ENCODE measurements at regions not wholly inside any gene's neighbourhood (a gene's known extent, or its start where the extent isn't known, plus 50 kb on each side); places are given as distances from the start of the nearest gene placed in this dataset.
"Not testable (repeated sequence)": the region's sequence is repeated elsewhere in the genome, so short reads cannot be mapped to it uniquely, and the experiment has no call there.

GRCh38 chr13:42422681-42423080 is 150.7 kb downstream of the AKAP11 start:
- ATAC-seq (no peak), DNase-seq (no peak)
- Histone ChIP-seq H3K9me3 (no peaks in the 10 kb centered on the region), H3K27ac (no peak overlapping the region), H3K4me3 (no peak overlapping the region), H3K36me3 (ENCODE audit: insufficient read depth in 1 of 2, low read depth in 1 of 2) (no peaks in the 10 kb centered on the region), H3K4me1 (no peaks in the 10 kb centered on the region), H3K27me3 (ENCODE audit: insufficient read depth in 3 of 3, low read length in 2 of 3) (peaks cover 0 to 6% (median 0%) of the 10 kb centered on the region in 3 donors)
- 79 to 86% (median 85%) methylated on average over 2 of the region's 2 CpGs for WGBS, 3 donors
- intact Hi-C loops (cut with DNase I) = no loop called here
- TF ChIP-seq, protein P1, sequence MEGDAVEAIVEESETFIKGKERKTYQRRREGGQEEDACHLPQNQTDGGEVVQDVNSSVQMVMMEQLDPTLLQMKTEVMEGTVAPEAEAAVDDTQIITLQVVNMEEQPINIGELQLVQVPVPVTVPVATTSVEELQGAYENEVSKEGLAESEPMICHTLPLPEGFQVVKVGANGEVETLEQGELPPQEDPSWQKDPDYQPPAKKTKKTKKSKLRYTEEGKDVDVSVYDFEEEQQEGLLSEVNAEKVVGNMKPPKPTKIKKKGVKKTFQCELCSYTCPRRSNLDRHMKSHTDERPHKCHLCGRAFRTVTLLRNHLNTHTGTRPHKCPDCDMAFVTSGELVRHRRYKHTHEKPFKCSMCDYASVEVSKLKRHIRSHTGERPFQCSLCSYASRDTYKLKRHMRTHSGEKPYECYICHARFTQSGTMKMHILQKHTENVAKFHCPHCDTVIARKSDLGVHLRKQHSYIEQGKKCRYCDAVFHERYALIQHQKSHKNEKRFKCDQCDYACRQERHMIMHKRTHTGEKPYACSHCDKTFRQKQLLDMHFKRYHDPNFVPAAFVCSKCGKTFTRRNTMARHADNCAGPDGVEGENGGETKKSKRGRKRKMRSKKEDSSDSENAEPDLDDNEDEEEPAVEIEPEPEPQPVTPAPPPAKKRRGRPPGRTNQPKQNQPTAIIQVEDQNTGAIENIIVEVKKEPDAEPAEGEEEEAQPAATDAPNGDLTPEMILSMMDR (IDR thresholded peaks at IDR 0.05) = no peak

DNA sequence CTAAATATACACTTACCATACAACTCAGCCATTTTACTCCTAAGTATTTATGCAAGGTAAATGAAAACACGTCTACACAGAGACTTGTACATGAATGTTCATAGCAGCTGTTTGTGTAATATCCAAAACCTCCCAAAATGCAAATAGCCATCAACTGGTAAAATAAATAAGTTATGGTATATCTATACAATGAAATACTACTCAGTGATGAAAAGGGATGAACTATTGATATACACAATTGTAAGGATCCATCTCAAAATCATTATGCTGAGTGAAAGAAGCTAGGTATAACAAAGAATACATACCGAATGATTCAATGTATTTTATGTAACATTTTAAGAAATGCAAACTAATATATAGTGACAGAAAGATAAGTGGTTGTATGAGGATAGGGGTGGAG is 149.8 kb upstream of the TNFSF11 start:
- no peak for ATAC-seq
- TF ChIP-seq, protein P1 (IDR thresholded peaks at IDR 0.05) = no peak
- no peak for DNase-seq
- Histone ChIP-seq H3K4me1 (no peaks in the 10 kb centered on the region), H3K27ac (no peak overlapping the region), H3K27me3 (ENCODE audit: insufficient read depth in 3 of 3, low read length in 2 of 3) (peaks cover 0 to 6% (median 0%) of the 10 kb centered on the region in 3 donors), H3K36me3 (ENCODE audit: insufficient read depth in 1 of 2, low read depth in 1 of 2) (no peaks in the 10 kb centered on the region), H3K9me3 (no peaks in the 10 kb centered on the region), H3K4me3 (no peak overlapping the region)
- intact Hi-C loops (cut with DNase I) = no loop called here
- WGBS, 3 donors = 87 to 93% (median 93%) methylated on average over 2 of the region's 2 CpGs

DNA sequence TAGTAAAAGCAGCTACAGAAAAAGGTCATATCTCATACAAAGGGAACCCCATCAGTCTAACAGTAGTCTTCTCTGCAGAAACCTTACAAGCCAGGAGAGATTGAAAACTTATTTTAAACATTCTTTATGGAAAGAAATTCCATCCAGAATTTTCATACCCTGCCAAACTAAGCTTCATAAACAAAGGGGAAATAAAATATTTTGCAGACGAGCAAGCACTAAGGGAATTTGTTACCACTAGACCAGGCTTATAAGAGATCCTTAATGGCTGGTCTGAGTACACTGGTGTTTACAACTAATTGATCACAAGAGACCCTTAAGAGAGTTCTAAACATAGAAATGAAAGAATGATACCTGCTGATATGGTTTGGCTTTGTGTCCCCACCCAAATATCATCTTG is 128.6 kb upstream of the TNFSF11 start:
- 86 to 88% (median 88%) methylated on average over 1 of the region's 1 CpG for WGBS, 3 donors
- TF ChIP-seq, protein P1 (IDR thresholded peaks at IDR 0.05) = no peak
- intact Hi-C loops (cut with DNase I) = no loop called here
- no peaks in the 10 kb centered on the region for H3K4me1 ChIP-seq
- no peak overlapping the region for H3K27ac ChIP-seq
- ATAC-seq (no peak), DNase-seq (no peak)
- no peak overlapping the region for H3K4me3 ChIP-seq
- peaks cover 19% of the 10 kb centered on the region for H3K9me3 ChIP-seq
- H3K27me3 ChIP-seq (ENCODE audit: insufficient read depth in 3 of 3, low read length in 2 of 3) = no peaks in the 10 kb centered on the region
- H3K36me3 ChIP-seq (ENCODE audit: insufficient read depth in 1 of 2, low read depth in 1 of 2) = no peaks in the 10 kb centered on the region

- peaks cover 19% of the 10 kb centered on the region for H3K9me3 ChIP-seq
- ATAC-seq; H3K4me1 ChIP-seq; H3K4me3 ChIP-seq; intact Hi-C loops (cut with DNase I); DNase-seq; H3K27me3 ChIP-seq (ENCODE audit: insufficient read depth in 3 of 3, low read length in 2 of 3); H3K27ac ChIP-seq; H3K36me3 ChIP-seq (ENCODE audit: insufficient read depth in 1 of 2, low read depth in 1 of 2): not testable (repeated sequence)
- WGBS, 3 donors = 88 to 95% (median 89%) methylated on average over 5 of the region's 5 CpGs
These were observed 127.4 kb upstream of the TNFSF11 start for GRCh38 chr13:42446597-42446996.

DNA sequence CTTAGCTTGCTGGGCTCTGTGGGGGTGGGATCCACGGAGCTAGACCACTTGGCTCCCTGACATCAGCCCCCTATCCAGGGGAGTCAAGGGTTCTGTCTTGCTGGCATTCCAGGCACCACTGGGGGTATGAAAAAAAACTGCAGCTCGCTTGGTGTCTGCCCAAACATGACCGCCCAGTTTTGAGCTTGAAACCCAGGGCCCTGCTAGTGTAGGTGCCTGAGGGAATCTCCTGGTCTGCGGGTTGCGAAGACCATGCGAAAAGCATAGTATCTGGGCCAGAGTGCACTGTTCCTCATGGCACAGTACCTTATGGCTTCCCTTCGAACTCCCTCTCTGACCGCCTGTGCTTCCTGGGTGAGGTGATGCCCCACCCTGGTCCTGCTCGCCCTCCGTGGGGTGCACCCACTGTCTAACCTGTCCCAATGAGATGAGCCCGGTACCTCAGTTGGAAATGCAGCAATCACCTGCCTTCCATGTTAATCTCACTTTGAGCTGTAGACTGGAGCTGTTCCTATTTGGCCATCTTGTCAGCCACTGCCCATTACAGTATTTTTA is 120.8 kb upstream of the TNFSF11 start:
- H3K27ac ChIP-seq = no peak overlapping the region
- no peaks in the 10 kb centered on the region for H3K9me3 ChIP-seq
- no peak for DNase-seq
- no peak overlapping the region for H3K4me3 ChIP-seq
- ATAC-seq = no peak
- H3K4me1 ChIP-seq = no peaks in the 10 kb centered on the region
- no peaks in the 10 kb centered on the region for H3K27me3 ChIP-seq (ENCODE audit: insufficient read depth in 3 of 3, low read length in 2 of 3)
- TF ChIP-seq, protein P1 (IDR thresholded peaks at IDR 0.05) = no peak
- H3K36me3 ChIP-seq (ENCODE audit: insufficient read depth in 1 of 2, low read depth in 1 of 2) = no peaks in the 10 kb centered on the region
- intact Hi-C loops (cut with DNase I) = no loop called here
- 89 to 94% (median 91%) methylated on average over 11 of the region's 11 CpGs for WGBS, 3 donors

Measured in psoas muscle (tissue), 7 donors.